GM12878 (cell line): ENCODE measurements at regions not wholly inside any gene's neighbourhood (a gene's known extent, or its start where the extent isn't known, plus 50 kb on each side); places are given as distances from the start of the nearest gene placed in this dataset.

ENCODE experiments used
- ATAC-seq: fragments of 200-7000 bp; cut with Tn5 transposase; 3 replicates; pipeline ENCODE4 v1.9.1; 2020; ENCODE audit warnings: mild to moderate bottlenecking, moderate library complexity
- BruUV-seq: library from RNA; stranded (reverse); fragments of 400-500 nt; replicated peaks from 2 replicates; lab custom pipeline; 2021; lab: Mats Ljungman, UMichigan
- CTCF ChIA-PET: fragments of 300-600 bp; sonication (Branson Sonifier 250); formaldehyde crosslinking; extraction: SDS; loops from one replicate; lab custom pipeline; 2021; ENCODE audit warnings: inconsistent platforms; lab: Yijun Ruan, JAX
- POLR2A ChIA-PET: fragments of 350-600 bp; formaldehyde crosslinking; extraction: SDS; loops from one replicate; lab custom pipeline; 2021; ENCODE audit warnings: inconsistent platforms; lab: Charles Lee
- RAD21 ChIA-PET: fragments of 300-600 bp; sonication (Branson Sonifier 250); formaldehyde crosslinking; loops from one replicate; lab custom pipeline; 2023; ENCODE audit warnings: antibody characterized with exemption; ENCODE audit not compliant: unreplicated experiment; lab: Charles Lee
- SMC1A ChIA-PET: fragments of 300-600 bp; sonication (Branson Sonifier 250); formaldehyde crosslinking; loops from one replicate; lab custom pipeline; 2023; ENCODE audit not compliant: unreplicated experiment, uncharacterized antibody; lab: Charles Lee
- DNase-seq: peaks from one replicate; pipeline ENCODE4 v3.0.0-alpha.2; 2011; ENCODE audit warnings: low read depth, low spot score
- FAIRE-seq: peaks from 3 replicates; lab custom pipeline; 2011; peaks lifted over from hg19 to GRCh38; lab: Jason Lieb, UNC
- H2AFZ ChIP-seq: 2 replicates; pipeline ENCODE4 v1.6.0; 2011; ENCODE audit warnings: low read depth, low read length, control low read depth; ENCODE audit not compliant: control insufficient read depth
- H3K27ac ChIP-seq: 2 replicates; pipeline ENCODE4 v1.5.1; 2011; ENCODE audit warnings: control low read depth; ENCODE audit not compliant: control insufficient read depth, insufficient read depth
- H3K27me3 ChIP-seq, 2 experiments: replicated peaks in 1 of 2; 2 replicates each; pipeline versions ENCODE4 v1.6.0 to v1.6.1; 2011; ENCODE audit warnings: low read length in 1 of 2; ENCODE audit not compliant: control insufficient read depth in 2 of 2, insufficient read depth in 2 of 2
- H3K36me3 ChIP-seq, 2 experiments: 2 replicates each; pipeline ENCODE4 v1.5.1; 2011; ENCODE audit warnings: low read length in 1 of 2; ENCODE audit not compliant: control insufficient read depth in 2 of 2, insufficient read depth in 2 of 2
- H3K4me1 ChIP-seq: 2 replicates; pipeline ENCODE4 v1.6.1; 2011; ENCODE audit warnings: mild to moderate bottlenecking, low read length, moderate library complexity, mixed read lengths; ENCODE audit not compliant: control insufficient read depth, insufficient read depth
- H3K4me2 ChIP-seq: 2 replicates; pipeline ENCODE4 v1.6.0; 2011; ENCODE audit warnings: control low read depth; ENCODE audit not compliant: control insufficient read depth, insufficient read depth
- H3K4me3 ChIP-seq: fragments of 200-600 bp; sonication (generic); 2 replicates; pipeline ENCODE4 v1.5.1; 2016
- H3K79me2 ChIP-seq: 2 replicates; pipeline ENCODE4 v1.6.0; 2011; ENCODE audit warnings: low read length; ENCODE audit not compliant: control insufficient read depth, insufficient read depth
- H3K9ac ChIP-seq: 2 replicates; pipeline ENCODE4 v1.8.0; 2011; ENCODE audit warnings: low read length, control low read depth, mixed read lengths; ENCODE audit not compliant: control insufficient read depth, insufficient read depth
- H3K9me3 ChIP-seq: replicated peaks from 3 replicates; pipeline ENCODE4 v1.5.1; 2011; ENCODE audit warnings: mild to moderate bottlenecking, low read length; ENCODE audit not compliant: control insufficient read depth, insufficient read depth
- H4K20me1 ChIP-seq: 2 replicates; pipeline ENCODE4 v1.6.0; 2011; ENCODE audit not compliant: control insufficient read depth, insufficient read depth
- CHD4 ChIP-seq: fragments of 200-600 bp; sonication (generic); IDR thresholded peaks from 2 replicates; pipeline ENCODE4 v1.6.1; 2016; ENCODE audit warnings: mild to moderate bottlenecking
- CTCF ChIP-seq, 3 experiments: IDR thresholded peaks in 2 of 3; conservative IDR thresholded peaks in 1 of 3; 2 replicates each; pipeline ENCODE4 v1.5.1; 2011; ENCODE audit warnings: low read depth in 3 of 3, low read length in 3 of 3, mild to moderate bottlenecking in 3 of 3, control low read depth in 2 of 3, moderate library complexity in 2 of 3, inconsistent platforms in 1 of 3, mixed read lengths in 1 of 3; ENCODE audit not compliant: control insufficient read depth in 2 of 3, insufficient read depth in 1 of 3; ENCODE audit errors: extremely low read depth in 1 of 3
- NR2C1 ChIP-seq: fragments of 450-650 bp; IDR thresholded peaks from 2 replicates; pipeline ENCODE4 v1.6.1; 2017; ENCODE audit warnings: antibody characterized with exemption, mild to moderate bottlenecking, moderate library complexity
- POLR2AphosphoS2 ChIP-seq: IDR thresholded peaks from 2 replicates; pipeline ENCODE4 v1.6.1; 2011; ENCODE audit warnings: low read depth, mild to moderate bottlenecking, low read length, improper control_type of control experiment, moderate library complexity
- POLR2AphosphoS5 ChIP-seq: IDR thresholded peaks from 2 replicates; pipeline ENCODE4 v1.6.1; 2011; ENCODE audit warnings: mild to moderate bottlenecking, low read length, inconsistent platforms
- RAD21 ChIP-seq: IDR thresholded peaks from 2 replicates; pipeline ENCODE4 v1.6.1; 2011; ENCODE audit warnings: mild to moderate bottlenecking, low read depth, low read length, moderate library complexity; ENCODE audit not compliant: insufficient read depth
- WGBS: methylation state at CpG from one replicate; pipeline ENCODE4 v1.1.6; 2016; ENCODE audit warnings: low lambda C conversion rate; ENCODE audit not compliant: insufficient replicate concordance, insufficient coverage; ENCODE audit errors: missing lambda C conversion rate; 5-methylcytosine and 5-hydroxymethylcytosine counted together
- in situ Hi-C: fragments of 300-500 bp; cut with MboI; formaldehyde crosslinking; loops from 9 replicates; pipeline ENCODE4 v1.14.3; 2018; ENCODE audit warnings: mixed read lengths
- intact Hi-C: fragments of 100-400 bp; cut with micrococcal nuclease; formaldehyde crosslinking; loops from one replicate; pipeline ENCODE4 v1.14.2; 2022; ENCODE audit not compliant: unreplicated experiment

- intact Hi-C loops (no loop called here), in situ Hi-C loops (no loop called here)
- Histone ChIP-seq H2AFZ (no peak overlapping the region), H3K79me2 (no peaks in the 10 kb centered on the region), H4K20me1 (no peaks in the 10 kb centered on the region), H3K36me3 (no peaks in the 10 kb centered on the region), H3K4me1 (no peaks in the 10 kb centered on the region), H3K27me3 (no peaks in the 10 kb centered on the region), H3K27ac (no peak overlapping the region), H3K4me3 (no peak overlapping the region), H3K4me2 (no peak overlapping the region), H3K9me3 (no peaks in the 10 kb centered on the region), H3K9ac (no peak overlapping the region)
- ChIA-PET RAD21 (no interaction called here), POLR2A (no interaction called here), CTCF (interaction anchor here (0.6 to 1.8 kb wide), 3 partner anchors 13 to 538 kb away, joined by 3 to 5 read pairs (median 4); no protein-coding TSS in a partner anchor), SMC1A (interaction anchor here (1.5 kb wide), 1 partner anchor 9 kb away, joined by 3 read pairs; no protein-coding TSS in a partner anchor)
- FAIRE-seq (no peak), ATAC-seq (peak; percentile 75), DNase-seq (no peak)
- no TSS peak for BruUV-seq
- no peak for TF ChIP-seq POLR2AphosphoS5
- TF ChIP-seq CTCF (IDR thresholded peaks at IDR 0.05 in 2 of 3, conservative IDR thresholded peaks at IDR 0.05 in 1 of 3; ENCODE audit: control insufficient read depth in 2 of 3, extremely low read depth in 1 of 3, insufficient read depth in 1 of 3, low read depth in 3 of 3, low read length in 3 of 3), result peak; percentile 34 to 60 (median 53); a peak in 4 of 6 replicates
- no peak for TF ChIP-seq CHD4
- no peak for TF ChIP-seq POLR2AphosphoS2
- TF ChIP-seq NR2C1, result no peak
- peak; percentile 32; the same call in 1 of the 2 replicates for TF ChIP-seq RAD21
- WGBS, result 0% methylated on average over 3 of the region's 3 CpGs
These were observed 469.4 kb upstream of the SLC35B3 start for GRCh38 chr6:8904754-8905153.
